ENCODE measurements at regions not wholly inside any gene's neighbourhood (a gene's known extent, or its start where the extent isn't known, plus 50 kb on each side); places are given as distances from the start of the nearest gene placed in this dataset.

GRCh38 chr13:78736142-78736541 lies 77.2 kb upstream of the OBI1 start:
- Histone ChIP-seq H3K9me3 (no peaks in the 10 kb centered on the region), H3K27ac (no peak overlapping the region), H3K4me1 (no peaks in the 10 kb centered on the region), H3K4me3 (no peak overlapping the region), H3K4me2 (no peak overlapping the region)
- DNase-seq (ENCODE audit: low read depth in 1 of 2, low spot score in 1 of 2) (no peak), FAIRE-seq (no peak), ATAC-seq (no peak)
- TF ChIP-seq NR3C1 (IDR thresholded peaks at IDR 0.05): no peak
- TF ChIP-seq ZFP36 (IDR thresholded peaks at IDR 0.05; ENCODE audit: borderline replicate concordance, partially characterized antibody): no peak
- TF ChIP-seq ZNF302 (CRISPR knock-in tag; IDR thresholded peaks at IDR 0.05): no peak
- TF ChIP-seq FOSL2 (IDR thresholded peaks at IDR 0.05): no peak
- TF ChIP-seq FOSL2 (CRISPR knock-in tag; IDR thresholded peaks at IDR 0.05): no peak
- no peak for TF ChIP-seq ZSCAN20 (CRISPR knock-in tag; IDR thresholded peaks at IDR 0.05)
- no peak for TF ChIP-seq HOXB13 (CRISPR knock-in tag; IDR thresholded peaks at IDR 0.05; ENCODE audit: low read depth)
- TF ChIP-seq CBX2 (IDR thresholded peaks at IDR 0.05; ENCODE audit: borderline replicate concordance, low read depth): no peak
- no peak for TF ChIP-seq RNF2 (IDR thresholded peaks at IDR 0.05; ENCODE audit: borderline replicate concordance, low read depth)
- ChIA-PET CTCF (no interaction called here), POLR2A (no interaction called here)

GRCh38 chr13:78732445-78733017 lies 73.6 kb upstream of the OBI1 start:
- DNase-seq (ENCODE audit: low read depth in 1 of 2, low spot score in 1 of 2): no peak
- Histone ChIP-seq H3K9me3 (no peaks in the 10 kb centered on the region), H3K4me1 (no peaks in the 10 kb centered on the region), H3K4me2 (no peak overlapping the region), H3K4me3 (no peak overlapping the region), H3K27ac (no peak overlapping the region)
- CTCF ChIA-PET: no interaction called here
- 0% methylated on average over 1 of the region's 1 CpG for WGBS (ENCODE audit: missing lambda C conversion rate)
- FAIRE-seq: no peak
- TF ChIP-seq ESRRA (IDR thresholded peaks at IDR 0.05; ENCODE audit: borderline replicate concordance, low read length) (no peak), JUNB (IDR thresholded peaks at IDR 0.05) (no peak), RARB (CRISPR knock-in tag; IDR thresholded peaks at IDR 0.05) (no peak), HEYL (CRISPR knock-in tag; IDR thresholded peaks at IDR 0.05) (no peak), HOXB13 (CRISPR knock-in tag; IDR thresholded peaks at IDR 0.05; ENCODE audit: low read depth) (no peak), JUN (IDR thresholded peaks at IDR 0.05) (no peak), RNF2 (IDR thresholded peaks at IDR 0.05; ENCODE audit: borderline replicate concordance, low read depth) (no peak), E2F6 (IDR thresholded peaks at IDR 0.05; ENCODE audit: borderline replicate concordance, low read depth) (no peak), CBX8 (IDR thresholded peaks at IDR 0.05) (no peak), HES2 (IDR thresholded peaks at IDR 0.05) (no peak), ELK1 (IDR thresholded peaks at IDR 0.05; ENCODE audit: low read depth, low read length) (no peak), HOXA7 (CRISPR knock-in tag; IDR thresholded peaks at IDR 0.05) (no peak), CHD4 (IDR thresholded peaks at IDR 0.05; ENCODE audit: borderline replicate concordance) (no peak)
- POLR2A ChIA-PET: no interaction called here
- no peak for ATAC-seq

- TF ChIP-seq MAX (IDR thresholded peaks at IDR 0.05): no peak
- no peak for TF ChIP-seq ZSCAN20 (CRISPR knock-in tag; IDR thresholded peaks at IDR 0.05)
- FAIRE-seq (no peak), DNase-seq (ENCODE audit: low read depth in 1 of 2, low spot score in 1 of 2) (no peak), ATAC-seq (no peak)
- Histone ChIP-seq H3K9me3 (no peaks in the 10 kb centered on the region), H3K4me3 (no peak overlapping the region), H3K4me2 (no peak overlapping the region), H3K27ac (no peak overlapping the region), H3K4me1 (no peaks in the 10 kb centered on the region)
- POLR2A ChIA-PET: no interaction called here
- WGBS (ENCODE audit: missing lambda C conversion rate): 0% methylated on average over 3 of the region's 3 CpGs
- CTCF ChIA-PET: no interaction called here
These were observed 63.7 kb upstream of the OBI1 start for GRCh38 chr13:78722700-78723099.

All from A549 (cell line).